Cardiac fibroblast (primary cell): ENCODE measurements at regions not wholly inside any gene's neighbourhood (a gene's known extent, or its start where the extent isn't known, plus 50 kb on each side); places are given as distances from the start of the nearest gene placed in this dataset.

ENCODE experiments used
- DNase-seq, 2 donors: peaks; one replicate each; pipeline versions ENCODE4 v3.0.0 to v3.0.0-alpha.2; 2010; ENCODE audit warnings: low read depth in 2 of 2
- H3K4me3 ChIP-seq, 2 donors: replicated peaks in 1 of 2; 1 replicate in 1 of 2; 2 replicates in 1 of 2; pipeline ENCODE4 v1.5.1; 2011; ENCODE audit warnings: low read depth in 2 of 2, low read length in 2 of 2, mild to moderate bottlenecking in 2 of 2, moderate library complexity in 1 of 2
- CTCF ChIP-seq: IDR thresholded peaks from one replicate; pipeline ENCODE4 v1.5.1; 2011; ENCODE audit warnings: low read depth, mild to moderate bottlenecking, low read length, inconsistent platforms

GRCh38 chr16:62201911-62202310 lies 165.7 kb upstream of the CDH8 start:
- DNase-seq = no peak
- no peak for TF ChIP-seq CTCF
- no peak overlapping the region for H3K4me3 ChIP-seq

GRCh38 chr16:62194828-62195227 lies 158.6 kb upstream of the CDH8 start:
- DNase-seq = no peak
- no peak for TF ChIP-seq CTCF
- H3K4me3 ChIP-seq = no peak overlapping the region

- no peak overlapping the region for H3K4me3 ChIP-seq
- peak in 1 of 2 donors; percentile 1 for DNase-seq
- TF ChIP-seq CTCF = peak; percentile 7
Observed at GRCh38 chr16:62190426-62190825, 154.2 kb upstream of the CDH8 start.

- DNase-seq = no peak
- no peak overlapping the region for H3K4me3 ChIP-seq
- no peak for TF ChIP-seq CTCF
Observed at GRCh38 chr16:62177351-62178203, 141.3 kb upstream of the CDH8 start.

- no peak for DNase-seq
- TF ChIP-seq CTCF = no peak
Observed at GRCh38 chr16:62170642-62171041, 134.4 kb upstream of the CDH8 start.

GRCh38 chr16:62167551-62167950 lies 131.3 kb upstream of the CDH8 start:
- no peak for TF ChIP-seq CTCF
- no peak overlapping the region for H3K4me3 ChIP-seq
- DNase-seq = no peak

More at GRCh38 chr16:62170642-62171041, 134.4 kb upstream of the CDH8 start:
- H3K4me3 ChIP-seq = no peak overlapping the region
